Subcutaneous abdominal adipose tissue (tissue), 5 donors: ENCODE measurements at regions not wholly inside any gene's neighbourhood (a gene's known extent, or its start where the extent isn't known, plus 50 kb on each side); places are given as distances from the start of the nearest gene placed in this dataset.
A peak's percentile ranks its signal among the peaks of the same experiment; 100 is the strongest.

ENCODE experiments used
- H3K27ac ChIP-seq: one replicate; pipeline ENCODE4 v1.7.0; 2013; ENCODE audit warnings: low read depth, mild to moderate bottlenecking, inconsistent platforms, low read length, moderate library complexity
- H3K27me3 ChIP-seq, 5 donors: one replicate each; pipeline ENCODE4 v1.7.0; 2013; ENCODE audit warnings: low read length in 5 of 5, inconsistent platforms in 1 of 5; ENCODE audit not compliant: control insufficient read depth in 5 of 5, insufficient read depth in 4 of 5
- H3K36me3 ChIP-seq, 5 donors: one replicate each; pipeline ENCODE4 v1.7.0; 2013; ENCODE audit warnings: low read length in 5 of 5; ENCODE audit not compliant: control insufficient read depth in 5 of 5, insufficient read depth in 5 of 5
- H3K4me1 ChIP-seq, 5 donors: one replicate each; pipeline ENCODE4 v1.7.0; 2013; ENCODE audit warnings: low read length in 5 of 5, mild to moderate bottlenecking in 3 of 5, moderate library complexity in 1 of 5; ENCODE audit not compliant: control insufficient read depth in 5 of 5, insufficient read depth in 5 of 5
- H3K4me3 ChIP-seq, 5 donors: one replicate each; pipeline ENCODE4 v1.7.0; 2013; ENCODE audit warnings: low read length in 5 of 5, low read depth in 1 of 5
- H3K9ac ChIP-seq, 5 donors: one replicate each; pipeline ENCODE4 v1.7.0; 2013; ENCODE audit warnings: low read length in 5 of 5, mild to moderate bottlenecking in 4 of 5, moderate library complexity in 3 of 5
- H3K9me3 ChIP-seq, 5 donors: one replicate each; pipeline ENCODE4 v1.7.0; 2013; ENCODE audit warnings: low read length in 5 of 5; ENCODE audit not compliant: control insufficient read depth in 5 of 5
- donor health status: healthy.
- donor health status: healthy.
- donor health status: healthy.
- donor health status: healthy.
- donor health status: healthy.

DNA sequence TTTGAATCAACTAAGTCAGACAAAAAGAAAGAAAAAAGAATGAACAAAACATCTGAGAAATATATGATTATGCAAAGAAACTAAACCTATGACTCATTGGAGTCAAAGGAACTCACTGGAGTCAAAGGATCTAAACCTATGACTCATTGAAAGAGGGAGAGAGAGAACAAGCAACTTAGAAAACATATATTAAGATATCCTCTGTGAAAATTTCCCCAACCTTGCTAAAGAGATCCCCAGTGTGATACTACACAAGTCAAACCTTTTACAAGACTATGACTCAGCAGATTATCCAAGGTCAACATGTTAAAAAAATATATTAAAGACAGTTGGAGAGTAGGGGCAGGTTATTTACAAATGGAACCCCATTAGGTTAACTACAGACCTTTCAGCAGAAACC is 1538.3 kb downstream of the NCAM2 start:
- H3K27me3 ChIP-seq = no peaks in the 10 kb centered on the region
- H3K4me1 ChIP-seq = no peaks in the 10 kb centered on the region
- H3K36me3 ChIP-seq = no peaks in the 10 kb centered on the region
- no peak overlapping the region for H3K27ac ChIP-seq
- H3K4me3 ChIP-seq = no peak overlapping the region
- H3K9me3 ChIP-seq = peaks cover 0 to 16% (median 7%) of the 10 kb centered on the region in 5 donors
- no peak overlapping the region for H3K9ac ChIP-seq

GRCh38 chr21:22544747-22545146 is 1546.5 kb downstream of the NCAM2 start:
- no peak overlapping the region for H3K9ac ChIP-seq
- no peaks in the 10 kb centered on the region for H3K27me3 ChIP-seq
- peaks cover 0 to 10% (median 3%) of the 10 kb centered on the region in 5 donors for H3K9me3 ChIP-seq
- H3K4me3 ChIP-seq = no peak overlapping the region
- H3K4me1 ChIP-seq = no peaks in the 10 kb centered on the region
- H3K27ac ChIP-seq = no peak overlapping the region
- no peaks in the 10 kb centered on the region for H3K36me3 ChIP-seq

GRCh38 chr21:22552390-22552789 is 1554.2 kb downstream of the NCAM2 start:
- Histone ChIP-seq H3K27me3 (no peaks in the 10 kb centered on the region), H3K4me3 (no peak overlapping the region), H3K9ac (no peak overlapping the region), H3K4me1 (no peaks in the 10 kb centered on the region), H3K9me3 (no peaks in the 10 kb centered on the region), H3K27ac (no peak overlapping the region), H3K36me3 (no peaks in the 10 kb centered on the region)

GRCh38 chr21:22554690-22555316 is 1556.6 kb downstream of the NCAM2 start:
- Histone ChIP-seq H3K9me3 (no peaks in the 10 kb centered on the region), H3K36me3 (no peaks in the 10 kb centered on the region)

GRCh38 chr21:22556829-22557228 is 1558.6 kb downstream of the NCAM2 start:
- Histone ChIP-seq H3K36me3 (no peaks in the 10 kb centered on the region), H3K9me3 (no peaks in the 10 kb centered on the region), H3K9ac (no peak overlapping the region), H3K4me1 (no peaks in the 10 kb centered on the region), H3K27ac (no peak overlapping the region), H3K27me3 (no peaks in the 10 kb centered on the region), H3K4me3 (no peak overlapping the region)

More at GRCh38 chr21:22554690-22555316, 1556.6 kb downstream of the NCAM2 start:
- H3K4me1 ChIP-seq = no peaks in the 10 kb centered on the region
- no peak overlapping the region for H3K27ac ChIP-seq
- no peaks in the 10 kb centered on the region for H3K27me3 ChIP-seq
- no peak overlapping the region for H3K4me3 ChIP-seq
- H3K9ac ChIP-seq = no peak overlapping the region

GRCh38 chr21:22561946-22562345 is 1563.7 kb downstream of the NCAM2 start:
- H3K4me1 ChIP-seq = no peaks in the 10 kb centered on the region
- no peak overlapping the region for H3K27ac ChIP-seq
- H3K9ac ChIP-seq = no peak overlapping the region
- H3K27me3 ChIP-seq = no peaks in the 10 kb centered on the region
- H3K36me3 ChIP-seq = no peaks in the 10 kb centered on the region
- no peak overlapping the region for H3K4me3 ChIP-seq
- H3K9me3 ChIP-seq = no peaks in the 10 kb centered on the region

GRCh38 chr21:22573834-22574233 is 1575.6 kb downstream of the NCAM2 start:
- no peak overlapping the region for H3K27ac ChIP-seq
- no peaks in the 10 kb centered on the region for H3K9me3 ChIP-seq
- H3K4me3 ChIP-seq = no peak overlapping the region
- no peaks in the 10 kb centered on the region for H3K36me3 ChIP-seq
- H3K4me1 ChIP-seq = peaks cover 1 to 12% (median 4%) of the 10 kb centered on the region in 5 donors
- no peaks in the 10 kb centered on the region for H3K27me3 ChIP-seq
- no peak overlapping the region for H3K9ac ChIP-seq

GRCh38 chr21:22575165-22575584 is 1577.0 kb downstream of the NCAM2 start:
- H3K4me1 ChIP-seq = peaks cover 1 to 10% (median 4%) of the 10 kb centered on the region in 5 donors
- no peak overlapping the region for H3K27ac ChIP-seq
- H3K36me3 ChIP-seq = no peaks in the 10 kb centered on the region
- H3K9ac ChIP-seq = no peak overlapping the region
- no peaks in the 10 kb centered on the region for H3K27me3 ChIP-seq
- H3K9me3 ChIP-seq = no peaks in the 10 kb centered on the region
- peak overlapping the region in 3 of 5 donors; percentile 8 to 44 (median 39) for H3K4me3 ChIP-seq

GRCh38 chr21:22579741-22580140 is 1581.5 kb downstream of the NCAM2 start:
- peaks cover 1 to 13% (median 4%) of the 10 kb centered on the region in 5 donors for H3K4me1 ChIP-seq
- H3K36me3 ChIP-seq = no peaks in the 10 kb centered on the region
- no peaks in the 10 kb centered on the region for H3K27me3 ChIP-seq
- no peak overlapping the region for H3K27ac ChIP-seq
- H3K9me3 ChIP-seq = no peaks in the 10 kb centered on the region
- H3K9ac ChIP-seq = no peak overlapping the region
- no peak overlapping the region for H3K4me3 ChIP-seq

DNA sequence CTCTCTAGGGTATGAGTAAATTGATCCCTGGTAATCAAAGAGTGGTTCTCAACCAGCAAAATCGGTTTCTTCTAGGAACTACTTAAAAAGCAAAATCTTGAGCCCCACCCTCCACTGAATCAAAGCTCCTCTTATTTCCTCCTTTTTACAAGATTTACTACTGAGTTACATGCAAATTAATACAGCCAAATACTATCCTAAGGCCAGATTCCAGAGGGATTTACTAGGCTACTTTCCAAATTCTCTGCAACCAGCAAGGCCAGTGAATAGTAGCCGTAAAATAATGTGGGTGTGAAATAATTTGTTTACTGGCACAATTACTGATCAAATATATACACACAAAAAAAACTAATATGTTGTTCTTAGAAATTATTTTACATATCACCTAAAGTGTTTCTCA is 1583.8 kb downstream of the NCAM2 start:
- Histone ChIP-seq H3K36me3 (no peaks in the 10 kb centered on the region), H3K27me3 (no peaks in the 10 kb centered on the region)

More for the DNA sequence above, 1583.8 kb downstream of the NCAM2 start:
- H3K27ac ChIP-seq = no peak overlapping the region
- no peaks in the 10 kb centered on the region for H3K9me3 ChIP-seq
- no peak overlapping the region for H3K9ac ChIP-seq
- peaks cover 0 to 6% (median 2%) of the 10 kb centered on the region in 5 donors for H3K4me1 ChIP-seq
- no peak overlapping the region for H3K4me3 ChIP-seq
